ENCODE measurements at regions not wholly inside any gene's neighbourhood (a gene's known extent, or its start where the extent isn't known, plus 50 kb on each side); places are given as distances from the start of the nearest gene placed in this dataset.

GRCh38 chr9:120338340-120338739 is 241.6 kb downstream of the CDK5RAP2 start:
- TF ChIP-seq, protein P1, sequence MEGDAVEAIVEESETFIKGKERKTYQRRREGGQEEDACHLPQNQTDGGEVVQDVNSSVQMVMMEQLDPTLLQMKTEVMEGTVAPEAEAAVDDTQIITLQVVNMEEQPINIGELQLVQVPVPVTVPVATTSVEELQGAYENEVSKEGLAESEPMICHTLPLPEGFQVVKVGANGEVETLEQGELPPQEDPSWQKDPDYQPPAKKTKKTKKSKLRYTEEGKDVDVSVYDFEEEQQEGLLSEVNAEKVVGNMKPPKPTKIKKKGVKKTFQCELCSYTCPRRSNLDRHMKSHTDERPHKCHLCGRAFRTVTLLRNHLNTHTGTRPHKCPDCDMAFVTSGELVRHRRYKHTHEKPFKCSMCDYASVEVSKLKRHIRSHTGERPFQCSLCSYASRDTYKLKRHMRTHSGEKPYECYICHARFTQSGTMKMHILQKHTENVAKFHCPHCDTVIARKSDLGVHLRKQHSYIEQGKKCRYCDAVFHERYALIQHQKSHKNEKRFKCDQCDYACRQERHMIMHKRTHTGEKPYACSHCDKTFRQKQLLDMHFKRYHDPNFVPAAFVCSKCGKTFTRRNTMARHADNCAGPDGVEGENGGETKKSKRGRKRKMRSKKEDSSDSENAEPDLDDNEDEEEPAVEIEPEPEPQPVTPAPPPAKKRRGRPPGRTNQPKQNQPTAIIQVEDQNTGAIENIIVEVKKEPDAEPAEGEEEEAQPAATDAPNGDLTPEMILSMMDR (IDR thresholded peaks at IDR 0.05; ENCODE audit: low read depth, low read length), result no peak
- no peak for DNase-seq (ENCODE audit: extremely low read depth, low read depth)

- TF ChIP-seq, protein P1 (IDR thresholded peaks at IDR 0.05; ENCODE audit: low read depth, low read length), result no peak
- DNase-seq (ENCODE audit: extremely low read depth, low read depth), result no peak
These were observed 242.8 kb downstream of the CDK5RAP2 start for GRCh38 chr9:120337131-120337530.

GRCh38 chr9:120336753-120337090 is 243.2 kb downstream of the CDK5RAP2 start:
- TF ChIP-seq, protein P1 (IDR thresholded peaks at IDR 0.05; ENCODE audit: low read depth, low read length), result no peak
- DNase-seq (ENCODE audit: extremely low read depth, low read depth), result no peak

- no peak for DNase-seq (ENCODE audit: extremely low read depth, low read depth)
- TF ChIP-seq, protein P1 (IDR thresholded peaks at IDR 0.05; ENCODE audit: low read depth, low read length), result no peak
These were observed 243.8 kb downstream of the CDK5RAP2 start for GRCh38 chr9:120336021-120336752.

- no peak for DNase-seq (ENCODE audit: extremely low read depth, low read depth)
- TF ChIP-seq, protein P1 (IDR thresholded peaks at IDR 0.05; ENCODE audit: low read depth, low read length), result no peak
These were observed 248.1 kb downstream of the CDK5RAP2 start for GRCh38 chr9:120331913-120332312.

GRCh38 chr9:120330031-120330430 is 249.9 kb downstream of the CDK5RAP2 start:
- no peak for DNase-seq (ENCODE audit: extremely low read depth, low read depth)
- TF ChIP-seq, protein P1 (IDR thresholded peaks at IDR 0.05; ENCODE audit: low read depth, low read length), result no peak

DNA sequence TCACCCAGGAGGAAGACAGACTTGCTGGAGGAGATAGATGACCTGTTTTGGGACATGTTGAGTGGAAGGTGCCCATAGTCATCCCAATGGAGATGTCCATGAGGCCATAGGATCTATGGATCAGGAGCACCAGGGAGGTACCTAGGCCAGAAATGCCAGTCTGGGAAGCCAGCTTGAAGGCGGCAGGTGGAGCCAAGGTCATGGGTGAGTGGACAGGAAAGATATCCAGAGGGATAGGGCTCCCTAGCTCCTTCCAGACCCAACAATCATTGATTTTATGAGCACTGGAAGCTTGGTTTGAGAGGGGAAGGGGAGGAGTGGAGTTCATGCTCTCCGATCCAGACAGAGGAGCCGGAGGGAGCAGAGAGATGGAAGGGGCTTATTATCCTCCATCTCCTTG is 252.6 kb downstream of the CDK5RAP2 start:
- TF ChIP-seq, protein P1 (IDR thresholded peaks at IDR 0.05; ENCODE audit: low read depth, low read length), result no peak
- no peak for DNase-seq (ENCODE audit: extremely low read depth, low read depth)
